ENCODE measurements at regions not wholly inside any gene's neighbourhood (a gene's known extent, or its start where the extent isn't known, plus 50 kb on each side); places are given as distances from the start of the nearest gene placed in this dataset.

DNA sequence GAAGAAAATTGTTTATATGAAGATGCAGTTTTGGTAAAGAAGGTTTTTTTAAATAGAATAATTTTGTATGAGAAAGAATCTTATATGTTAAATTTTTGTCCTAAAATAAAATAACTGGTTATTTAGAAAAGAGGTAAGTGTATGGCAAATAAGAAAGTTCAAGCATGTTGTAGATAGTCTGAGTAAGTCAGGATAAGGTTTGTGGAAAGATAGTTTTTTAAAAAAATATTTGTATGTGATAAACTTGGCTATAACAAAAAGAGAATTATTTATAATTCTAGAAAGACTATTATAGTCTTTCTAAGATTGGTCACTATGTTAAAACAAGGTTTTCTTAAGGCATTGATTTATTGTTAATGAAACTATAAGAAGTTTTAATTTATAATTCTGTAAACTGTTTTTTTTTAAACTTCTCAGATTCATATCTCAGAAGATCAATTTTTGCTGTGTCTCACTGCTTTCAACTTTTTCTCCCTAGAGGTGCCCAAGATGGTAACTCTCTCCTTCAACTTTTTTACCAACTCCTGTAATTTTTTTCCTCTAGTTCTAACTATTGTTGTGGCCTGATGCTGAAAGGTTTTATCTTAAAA is 698.6 kb downstream of the CCSER2 start:
- TF ChIP-seq, protein P1, sequence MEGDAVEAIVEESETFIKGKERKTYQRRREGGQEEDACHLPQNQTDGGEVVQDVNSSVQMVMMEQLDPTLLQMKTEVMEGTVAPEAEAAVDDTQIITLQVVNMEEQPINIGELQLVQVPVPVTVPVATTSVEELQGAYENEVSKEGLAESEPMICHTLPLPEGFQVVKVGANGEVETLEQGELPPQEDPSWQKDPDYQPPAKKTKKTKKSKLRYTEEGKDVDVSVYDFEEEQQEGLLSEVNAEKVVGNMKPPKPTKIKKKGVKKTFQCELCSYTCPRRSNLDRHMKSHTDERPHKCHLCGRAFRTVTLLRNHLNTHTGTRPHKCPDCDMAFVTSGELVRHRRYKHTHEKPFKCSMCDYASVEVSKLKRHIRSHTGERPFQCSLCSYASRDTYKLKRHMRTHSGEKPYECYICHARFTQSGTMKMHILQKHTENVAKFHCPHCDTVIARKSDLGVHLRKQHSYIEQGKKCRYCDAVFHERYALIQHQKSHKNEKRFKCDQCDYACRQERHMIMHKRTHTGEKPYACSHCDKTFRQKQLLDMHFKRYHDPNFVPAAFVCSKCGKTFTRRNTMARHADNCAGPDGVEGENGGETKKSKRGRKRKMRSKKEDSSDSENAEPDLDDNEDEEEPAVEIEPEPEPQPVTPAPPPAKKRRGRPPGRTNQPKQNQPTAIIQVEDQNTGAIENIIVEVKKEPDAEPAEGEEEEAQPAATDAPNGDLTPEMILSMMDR (tag by site-specific recombination; IDR thresholded peaks at IDR 0.05), result no peak
- TF ChIP-seq ZBTB17 (tag by site-specific recombination; IDR thresholded peaks at IDR 0.05), result no peak
- no peak for TF ChIP-seq ZNF530 (tag by site-specific recombination; IDR thresholded peaks at IDR 0.05; ENCODE audit: low read depth)
